ENCODE measurements at regions not wholly inside any gene's neighbourhood (a gene's known extent, or its start where the extent isn't known, plus 50 kb on each side); places are given as distances from the start of the nearest gene placed in this dataset.

GRCh38 chr13:51518827-51519226 lies 65.4 kb upstream of the WDFY2 start:
- Histone ChIP-seq H3K9me3 (ENCODE audit: severe bottlenecking) (no peaks in the 10 kb centered on the region), H3K4me3 (ENCODE audit: severe bottlenecking) (no peak overlapping the region), H3K27ac (ENCODE audit: poor library complexity, severe bottlenecking) (peak overlapping the region; percentile 71), H3K36me3 (ENCODE audit: low read depth) (no peaks in the 10 kb centered on the region), H3K27me3 (ENCODE audit: insufficient read depth, poor library complexity, severe bottlenecking) (no peaks in the 10 kb centered on the region), H3K4me1 (ENCODE audit: insufficient read depth, poor library complexity, severe bottlenecking) (peaks cover 35% of the 10 kb centered on the region)
- ATAC-seq (ENCODE audit: low read depth): peak; percentile 33; the same call in 1 of the 3 replicates
- no peak for DNase-seq (ENCODE audit: low spot score)
- no peak for TF ChIP-seq CTCF (IDR thresholded peaks at IDR 0.05; ENCODE audit: poor library complexity, severe bottlenecking)

- ATAC-seq (ENCODE audit: low read depth) (peak; percentile 74), DNase-seq (ENCODE audit: low spot score) (no peak)
- Histone ChIP-seq H3K27me3 (ENCODE audit: insufficient read depth, poor library complexity, severe bottlenecking) (no peaks in the 10 kb centered on the region), H3K27ac (ENCODE audit: poor library complexity, severe bottlenecking) (peak overlapping the region; percentile 71), H3K36me3 (ENCODE audit: low read depth) (no peaks in the 10 kb centered on the region), H3K9me3 (ENCODE audit: severe bottlenecking) (no peaks in the 10 kb centered on the region), H3K4me3 (ENCODE audit: severe bottlenecking) (no peak overlapping the region), H3K4me1 (ENCODE audit: insufficient read depth, poor library complexity, severe bottlenecking) (peaks cover 45% of the 10 kb centered on the region)
- no peak for TF ChIP-seq CTCF (IDR thresholded peaks at IDR 0.05; ENCODE audit: poor library complexity, severe bottlenecking)
Observed at GRCh38 chr13:51519771-51520216, 64.5 kb upstream of the WDFY2 start.

- Histone ChIP-seq H3K27me3 (ENCODE audit: insufficient read depth, poor library complexity, severe bottlenecking) (no peaks in the 10 kb centered on the region), H3K4me1 (ENCODE audit: insufficient read depth, poor library complexity, severe bottlenecking) (peaks cover 45% of the 10 kb centered on the region), H3K27ac (ENCODE audit: poor library complexity, severe bottlenecking) (peak overlapping the region; percentile 71), H3K9me3 (ENCODE audit: severe bottlenecking) (no peaks in the 10 kb centered on the region), H3K36me3 (ENCODE audit: low read depth) (no peaks in the 10 kb centered on the region), H3K4me3 (ENCODE audit: severe bottlenecking) (no peak overlapping the region)
- DNase-seq (ENCODE audit: low spot score) (no peak), ATAC-seq (ENCODE audit: low read depth) (peak; percentile 69)
- TF ChIP-seq CTCF (IDR thresholded peaks at IDR 0.05; ENCODE audit: poor library complexity, severe bottlenecking): no peak
Observed at GRCh38 chr13:51520524-51520923, 63.7 kb upstream of the WDFY2 start.

- no peak for DNase-seq (ENCODE audit: low spot score)
- no peaks in the 10 kb centered on the region for H3K9me3 ChIP-seq (ENCODE audit: severe bottlenecking)
- H3K27me3 ChIP-seq (ENCODE audit: insufficient read depth, poor library complexity, severe bottlenecking): no peaks in the 10 kb centered on the region
- H3K27ac ChIP-seq (ENCODE audit: poor library complexity, severe bottlenecking): peak overlapping the region; percentile 67
- peaks cover 45% of the 10 kb centered on the region for H3K4me1 ChIP-seq (ENCODE audit: insufficient read depth, poor library complexity, severe bottlenecking)
- H3K36me3 ChIP-seq (ENCODE audit: low read depth): no peaks in the 10 kb centered on the region
- no peak overlapping the region for H3K4me3 ChIP-seq (ENCODE audit: severe bottlenecking)
- peak; percentile 38; the same call in 2 of the 3 replicates for ATAC-seq (ENCODE audit: low read depth)
- TF ChIP-seq CTCF (IDR thresholded peaks at IDR 0.05; ENCODE audit: poor library complexity, severe bottlenecking): no peak
Observed at GRCh38 chr13:51523082-51523518, 61.2 kb upstream of the WDFY2 start.

- H3K9me3 ChIP-seq (ENCODE audit: severe bottlenecking): no peaks in the 10 kb centered on the region
- H3K27ac ChIP-seq (ENCODE audit: poor library complexity, severe bottlenecking): peak overlapping the region; percentile 67
- no peaks in the 10 kb centered on the region for H3K27me3 ChIP-seq (ENCODE audit: insufficient read depth, poor library complexity, severe bottlenecking)
- H3K4me3 ChIP-seq (ENCODE audit: severe bottlenecking): no peak overlapping the region
- no peak for TF ChIP-seq CTCF (IDR thresholded peaks at IDR 0.05; ENCODE audit: poor library complexity, severe bottlenecking)
- no peak for DNase-seq (ENCODE audit: low spot score)
- peaks cover 38% of the 10 kb centered on the region for H3K4me1 ChIP-seq (ENCODE audit: insufficient read depth, poor library complexity, severe bottlenecking)
- no peaks in the 10 kb centered on the region for H3K36me3 ChIP-seq (ENCODE audit: low read depth)
- no peak for ATAC-seq (ENCODE audit: low read depth)
Observed at GRCh38 chr13:51524312-51524711, 60.0 kb upstream of the WDFY2 start.
